KMS-11 (cell line): ENCODE measurements at regions not wholly inside any gene's neighbourhood (a gene's known extent, or its start where the extent isn't known, plus 50 kb on each side); places are given as distances from the start of the nearest gene placed in this dataset.

Source experiments
- H2AFZ ChIP-seq: fragments of 200-600 bp; sonication (generic); 2 replicates; pipeline ENCODE4 v1.6.1; 2016; ENCODE audit warnings: antibody characterized with exemption, mixed run types, low read depth
- H3K27ac ChIP-seq: fragments of 200-600 bp; sonication (generic); 2 replicates; pipeline ENCODE4 v1.6.1; 2016; ENCODE audit warnings: mild to moderate bottlenecking, mixed run types
- H3K27me3 ChIP-seq: fragments of 200-600 bp; sonication (generic); 2 replicates; pipeline ENCODE4 v1.6.1; 2017; ENCODE audit warnings: mild to moderate bottlenecking, low read depth, mixed run types, moderate library complexity; ENCODE audit not compliant: insufficient read depth
- H3K36me3 ChIP-seq: fragments of 200-600 bp; sonication (generic); 2 replicates; pipeline ENCODE4 v1.6.1; 2017; ENCODE audit warnings: mild to moderate bottlenecking, mixed run types; ENCODE audit not compliant: insufficient read depth
- H3K4me1 ChIP-seq: fragments of 200-600 bp; sonication (generic); 2 replicates; pipeline ENCODE4 v1.6.1; 2016; ENCODE audit warnings: mild to moderate bottlenecking, low read depth, mixed run types; ENCODE audit not compliant: poor library complexity, severe bottlenecking
- H3K4me2 ChIP-seq: fragments of 200-600 bp; sonication (generic); 2 replicates; pipeline ENCODE4 v1.7.0; 2016; ENCODE audit warnings: mild to moderate bottlenecking, mixed run types
- H3K4me3 ChIP-seq: fragments of 200-600 bp; sonication (generic); IDR thresholded peaks from 2 replicates; pipeline ENCODE4 v1.6.1; 2017; ENCODE audit warnings: low read depth, low read length, mixed read lengths; ENCODE audit not compliant: insufficient read depth
- H3K79me2 ChIP-seq: fragments of 200-600 bp; sonication (generic); 2 replicates; pipeline ENCODE4 v1.6.1; 2016; ENCODE audit warnings: low read depth, mixed run types; ENCODE audit not compliant: insufficient read depth
- H3K9ac ChIP-seq: fragments of 200-600 bp; sonication (generic); 2 replicates; pipeline ENCODE4 v1.6.1; 2016; ENCODE audit warnings: mild to moderate bottlenecking, mixed run types
- H4K20me1 ChIP-seq: fragments of 200-600 bp; sonication (generic); 2 replicates; pipeline ENCODE4 v1.6.1; 2016; ENCODE audit warnings: mild to moderate bottlenecking, mixed run types; ENCODE audit not compliant: insufficient read depth
- TF ChIP-seq, protein P1 (sequence below): fragments of 200-600 bp; sonication (generic); conservative IDR thresholded peaks from 2 replicates; pipeline ENCODE4 v1.6.1; 2017; ENCODE audit warnings: low read depth, mild to moderate bottlenecking, antibody characterized with exemption, low read length, moderate library complexity, mixed read lengths

DNA sequence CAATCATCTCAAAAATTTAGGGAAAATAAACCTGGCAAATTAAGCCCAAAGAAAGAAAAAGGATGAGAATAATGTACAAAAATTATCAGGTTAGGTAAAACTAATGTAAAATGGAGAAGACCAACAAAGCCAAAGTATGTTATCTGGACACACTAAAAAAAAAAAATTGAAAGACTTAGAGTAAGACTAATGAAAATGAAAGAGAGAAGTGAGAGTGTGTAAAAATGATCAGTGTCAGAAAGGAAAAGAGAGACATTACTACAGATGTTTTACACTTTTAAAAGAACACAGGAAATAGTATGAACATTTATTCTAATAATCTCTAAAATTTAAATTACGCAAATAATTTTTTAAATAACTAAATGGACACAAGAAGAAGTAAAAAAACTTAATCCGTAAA lies 573.3 kb upstream of the NR2F2 start:
- Histone ChIP-seq H3K4me3 (no peak overlapping the region), H2AFZ (no peak overlapping the region), H3K4me1 (no peaks in the 10 kb centered on the region), H3K4me2 (no peak overlapping the region), H3K9ac (no peak overlapping the region), H3K79me2 (no peaks in the 10 kb centered on the region), H3K27me3 (no peaks in the 10 kb centered on the region), H4K20me1 (no peaks in the 10 kb centered on the region), H3K36me3 (no peaks in the 10 kb centered on the region), H3K27ac (no peak overlapping the region)
- TF ChIP-seq, protein P1, sequence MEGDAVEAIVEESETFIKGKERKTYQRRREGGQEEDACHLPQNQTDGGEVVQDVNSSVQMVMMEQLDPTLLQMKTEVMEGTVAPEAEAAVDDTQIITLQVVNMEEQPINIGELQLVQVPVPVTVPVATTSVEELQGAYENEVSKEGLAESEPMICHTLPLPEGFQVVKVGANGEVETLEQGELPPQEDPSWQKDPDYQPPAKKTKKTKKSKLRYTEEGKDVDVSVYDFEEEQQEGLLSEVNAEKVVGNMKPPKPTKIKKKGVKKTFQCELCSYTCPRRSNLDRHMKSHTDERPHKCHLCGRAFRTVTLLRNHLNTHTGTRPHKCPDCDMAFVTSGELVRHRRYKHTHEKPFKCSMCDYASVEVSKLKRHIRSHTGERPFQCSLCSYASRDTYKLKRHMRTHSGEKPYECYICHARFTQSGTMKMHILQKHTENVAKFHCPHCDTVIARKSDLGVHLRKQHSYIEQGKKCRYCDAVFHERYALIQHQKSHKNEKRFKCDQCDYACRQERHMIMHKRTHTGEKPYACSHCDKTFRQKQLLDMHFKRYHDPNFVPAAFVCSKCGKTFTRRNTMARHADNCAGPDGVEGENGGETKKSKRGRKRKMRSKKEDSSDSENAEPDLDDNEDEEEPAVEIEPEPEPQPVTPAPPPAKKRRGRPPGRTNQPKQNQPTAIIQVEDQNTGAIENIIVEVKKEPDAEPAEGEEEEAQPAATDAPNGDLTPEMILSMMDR: no peak

GRCh38 chr15:95758451-95758850 lies 572.0 kb upstream of the NR2F2 start:
- Histone ChIP-seq H3K79me2 (no peaks in the 10 kb centered on the region), H2AFZ (no peak overlapping the region), H3K36me3 (no peaks in the 10 kb centered on the region), H3K9ac (no peak overlapping the region), H3K27ac (no peak overlapping the region), H3K4me1 (no peaks in the 10 kb centered on the region), H3K4me3 (no peak overlapping the region), H3K4me2 (no peak overlapping the region), H4K20me1 (no peaks in the 10 kb centered on the region), H3K27me3 (no peaks in the 10 kb centered on the region)
- TF ChIP-seq, protein P1: no peak

GRCh38 chr15:95758851-95759250 lies 571.6 kb upstream of the NR2F2 start:
- H3K4me2 ChIP-seq: no peak overlapping the region
- no peaks in the 10 kb centered on the region for H3K4me1 ChIP-seq
- H4K20me1 ChIP-seq: no peaks in the 10 kb centered on the region

GRCh38 chr15:95760508-95760907 lies 570.0 kb upstream of the NR2F2 start:
- no peak overlapping the region for H2AFZ ChIP-seq
- no peak overlapping the region for H3K9ac ChIP-seq
- H3K27ac ChIP-seq: no peak overlapping the region
- H3K4me3 ChIP-seq: no peak overlapping the region
- H3K4me1 ChIP-seq: no peaks in the 10 kb centered on the region
- no peak overlapping the region for H3K4me2 ChIP-seq
- TF ChIP-seq, protein P1: no peak
- no peaks in the 10 kb centered on the region for H4K20me1 ChIP-seq
- no peaks in the 10 kb centered on the region for H3K79me2 ChIP-seq
- H3K36me3 ChIP-seq: no peaks in the 10 kb centered on the region
- H3K27me3 ChIP-seq: no peaks in the 10 kb centered on the region

More at GRCh38 chr15:95758851-95759250, 571.6 kb upstream of the NR2F2 start:
- Histone ChIP-seq H3K4me3 (no peak overlapping the region), H3K27me3 (no peaks in the 10 kb centered on the region), H3K79me2 (no peaks in the 10 kb centered on the region), H3K36me3 (no peaks in the 10 kb centered on the region), H3K27ac (no peak overlapping the region), H3K9ac (no peak overlapping the region), H2AFZ (no peak overlapping the region)
- TF ChIP-seq, protein P1: no peak
